H9 (cell line): ENCODE measurements at regions not wholly inside any gene's neighbourhood (a gene's known extent, or its start where the extent isn't known, plus 50 kb on each side); places are given as distances from the start of the nearest gene placed in this dataset.

Source experiments
- DNase-seq: peaks from one replicate; pipeline ENCODE4 v3.0.0-alpha.2; 2017
- H2AFZ ChIP-seq: one replicate; pipeline ENCODE4 v1.6.1; 2013; ENCODE audit warnings: mild to moderate bottlenecking, low read length, control low read depth, moderate library complexity
- H2AK5ac ChIP-seq: 2 replicates; pipeline ENCODE4 v1.6.1; 2013; ENCODE audit warnings: low read length, control low read depth, mixed read lengths; ENCODE audit not compliant: insufficient read length
- H2BK120ac ChIP-seq: one replicate; pipeline ENCODE4 v1.6.1; 2013; ENCODE audit warnings: low read depth, mild to moderate bottlenecking, low read length, control low read depth, inconsistent platforms; ENCODE audit not compliant: poor library complexity, severe bottlenecking
- H2BK12ac ChIP-seq: 2 replicates; pipeline ENCODE4 v1.6.1; 2013; ENCODE audit warnings: low read length, control low read depth, mixed read lengths, low read depth; ENCODE audit not compliant: insufficient read length
- H2BK15ac ChIP-seq: 2 replicates; pipeline ENCODE4 v1.6.1; 2013; ENCODE audit warnings: low read depth, low read length, control low read depth
- H2BK20ac ChIP-seq: one replicate; pipeline ENCODE4 v1.6.1; 2013; ENCODE audit warnings: low read depth, mild to moderate bottlenecking, low read length, control low read depth, inconsistent platforms; ENCODE audit not compliant: poor library complexity, severe bottlenecking
- H2BK5ac ChIP-seq: 2 replicates; pipeline ENCODE4 v1.6.1; 2013; ENCODE audit warnings: low read length, control low read depth, mixed read lengths; ENCODE audit not compliant: insufficient read length
- H3K14ac ChIP-seq: 2 replicates; pipeline ENCODE4 v1.6.1; 2013; ENCODE audit warnings: low read length, control low read depth; ENCODE audit not compliant: insufficient read depth
- H3K18ac ChIP-seq: 2 replicates; pipeline ENCODE4 v1.6.1; 2013; ENCODE audit warnings: low read depth, mild to moderate bottlenecking, mixed read lengths, low read length, control low read depth; ENCODE audit not compliant: insufficient read length
- H3K23ac ChIP-seq: 2 replicates; pipeline ENCODE4 v1.6.1; 2013; ENCODE audit warnings: low read length, control low read depth, mixed read lengths, low read depth; ENCODE audit not compliant: insufficient read length
- H3K23me2 ChIP-seq: 2 replicates; pipeline ENCODE4 v1.6.1; 2013; ENCODE audit warnings: low read depth, mild to moderate bottlenecking, mixed read lengths, low read length, control low read depth; ENCODE audit not compliant: insufficient read length, poor library complexity, severe bottlenecking
- H3K27ac ChIP-seq: 2 replicates; pipeline ENCODE4 v1.5.1; 2013; ENCODE audit warnings: low read length, control low read depth, mixed read lengths, low read depth; ENCODE audit not compliant: insufficient read length
- H3K27me3 ChIP-seq: 2 replicates; pipeline ENCODE4 v1.6.1; 2013; ENCODE audit warnings: low read length, control low read depth, inconsistent platforms; ENCODE audit not compliant: insufficient read depth
- H3K4ac ChIP-seq: 2 replicates; pipeline ENCODE4 v1.6.1; 2013; ENCODE audit warnings: low read depth, mild to moderate bottlenecking, control low read depth, inconsistent platforms, low read length, moderate library complexity
- H3K4me1 ChIP-seq: 2 replicates; pipeline ENCODE4 v1.6.1; 2013; ENCODE audit warnings: low read length, control low read depth, inconsistent platforms; ENCODE audit not compliant: insufficient read depth
- H3K4me2 ChIP-seq: 2 replicates; pipeline ENCODE4 v1.6.1; 2013; ENCODE audit warnings: low read length, control low read depth, mixed read lengths; ENCODE audit not compliant: insufficient read length, insufficient read depth
- H3K56ac ChIP-seq: 2 replicates; pipeline ENCODE4 v1.6.1; 2013; ENCODE audit warnings: low read depth, mild to moderate bottlenecking, mixed read lengths, low read length, control low read depth; ENCODE audit not compliant: insufficient read length
- H3K79me1 ChIP-seq: 2 replicates; pipeline ENCODE4 v1.6.1; 2013; ENCODE audit warnings: low read depth, mild to moderate bottlenecking, moderate library complexity, low read length, control low read depth, inconsistent platforms; ENCODE audit not compliant: insufficient read depth, poor library complexity, severe bottlenecking
- H3K79me2 ChIP-seq: 2 replicates; pipeline ENCODE4 v1.6.1; 2013; ENCODE audit warnings: low read length, control low read depth, inconsistent platforms; ENCODE audit not compliant: insufficient read depth
- H3K9ac ChIP-seq: 2 replicates; pipeline ENCODE4 v1.6.1; 2013; ENCODE audit warnings: low read length, control low read depth, mixed read lengths; ENCODE audit not compliant: insufficient read length; ENCODE audit errors: extremely low read depth
- H3K9me3 ChIP-seq: one replicate; pipeline ENCODE4 v1.6.1; 2013; ENCODE audit warnings: low read depth, low read length, inconsistent platforms; ENCODE audit not compliant: control insufficient read depth
- H3T11ph ChIP-seq: one replicate; pipeline ENCODE4 v1.6.1; 2013; ENCODE audit warnings: mild to moderate bottlenecking, low read length, control low read depth, inconsistent platforms
- H4K20me1 ChIP-seq: one replicate; pipeline ENCODE4 v1.6.1; 2013; ENCODE audit not compliant: control insufficient read depth, insufficient read length, insufficient read depth
- H4K5ac ChIP-seq: 2 replicates; pipeline ENCODE4 v1.6.1; 2013; ENCODE audit warnings: low read depth, mild to moderate bottlenecking, mixed read lengths, low read length, control low read depth; ENCODE audit not compliant: insufficient read length
- H4K8ac ChIP-seq: replicated peaks from 2 replicates; pipeline ENCODE4 v1.6.1; 2013; ENCODE audit warnings: low read length, control low read depth, mixed read lengths, low read depth; ENCODE audit not compliant: insufficient read length
- H4K91ac ChIP-seq: 2 replicates; pipeline ENCODE4 v1.6.1; 2013; ENCODE audit warnings: low read depth, mild to moderate bottlenecking, moderate library complexity, mixed read lengths, low read length, control low read depth; ENCODE audit not compliant: insufficient read length
- H3K27ac Mint-ChIP-seq, 3 experiments: 2 replicates in 2 of 3; 3 replicates in 1 of 3; pipeline ENCODE4 v1.8.0; 2020 to 2021; ENCODE audit warnings: mixed read lengths in 3 of 3, mild to moderate bottlenecking in 1 of 3, moderate library complexity in 1 of 3
- H3K27me3 Mint-ChIP-seq: 2 replicates; pipeline ENCODE4 v1.8.0; 2021; ENCODE audit warnings: low read depth, mild to moderate bottlenecking, moderate library complexity, mixed read lengths
- H3K36me3 Mint-ChIP-seq, 3 experiments: 2 replicates in 2 of 3; 3 replicates in 1 of 3; pipeline ENCODE4 v1.8.0; 2020 to 2021; ENCODE audit warnings: low read depth in 3 of 3, mixed read lengths in 3 of 3; ENCODE audit not compliant: insufficient read depth in 1 of 3
- H3K4me1 Mint-ChIP-seq, 2 experiments: 2 replicates each; pipeline ENCODE4 v1.8.0; 2020; ENCODE audit warnings: mixed read lengths in 2 of 2
- H3K4me3 Mint-ChIP-seq, 2 experiments: 2 replicates in 1 of 2; 3 replicates in 1 of 2; pipeline ENCODE4 v1.8.0; 2020 to 2021; ENCODE audit warnings: mild to moderate bottlenecking in 2 of 2, mixed read lengths in 2 of 2, moderate library complexity in 1 of 2
- H3K9me3 Mint-ChIP-seq, 2 experiments: 2 replicates in 1 of 2; 3 replicates in 1 of 2; pipeline ENCODE4 v1.8.0; 2020; ENCODE audit warnings: mild to moderate bottlenecking in 2 of 2, mixed read lengths in 2 of 2, moderate library complexity in 1 of 2
- WGBS: extraction: QIAGEN DNeasy Blood & Tissue Kit; methylation state at CpG from one replicate; pipeline ENCODE4 v1.1.7; 2013; ENCODE audit warnings: missing lambda C conversion rate, low lambda C conversion rate, mixed read lengths; ENCODE audit not compliant: insufficient read length; ENCODE audit errors: extremely low coverage; 5-methylcytosine and 5-hydroxymethylcytosine counted together
- TF ChIP-seq, protein P1 (sequence below): fragments of 200-600 bp; sonication (generic); conservative IDR thresholded peaks from 3 replicates; pipeline ENCODE4 v1.8.0; 2021; ENCODE audit warnings: antibody characterized with exemption, mild to moderate bottlenecking

DNA sequence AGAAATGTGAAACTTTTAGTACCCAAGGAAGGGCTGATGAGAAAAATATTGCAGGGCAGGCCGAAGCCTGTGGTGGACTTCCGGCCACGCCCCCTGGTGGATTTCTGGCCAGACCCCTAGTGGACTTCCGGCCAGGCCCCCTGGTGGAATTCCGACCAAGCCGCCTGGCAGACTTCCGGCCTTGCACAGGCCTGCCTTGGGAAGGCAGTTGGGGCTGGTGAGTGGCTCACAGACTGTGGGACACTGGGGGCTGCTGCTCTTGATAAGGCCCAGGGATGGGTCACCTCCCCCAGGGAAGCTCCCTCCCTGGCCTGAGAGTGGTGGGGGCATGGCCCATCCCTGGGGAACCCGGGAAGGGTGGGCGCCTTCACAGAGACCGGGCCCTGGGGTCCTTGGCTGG is 116.4 kb upstream of the MKI67 start:
- H3K27me3 ChIP-seq: no peaks in the 10 kb centered on the region
- no peak overlapping the region for H3K4ac ChIP-seq
- no peaks in the 10 kb centered on the region for H3K79me1 ChIP-seq
- no peak overlapping the region for H3K4me2 ChIP-seq
- H3K23ac ChIP-seq: no peak overlapping the region
- no peak overlapping the region for H3K27ac ChIP-seq
- H4K20me1 ChIP-seq: no peaks in the 10 kb centered on the region
- no peaks in the 10 kb centered on the region for H3K23me2 ChIP-seq
- no peak overlapping the region for H2AFZ ChIP-seq
- H3T11ph ChIP-seq: no peak overlapping the region
- no peak overlapping the region for H2BK12ac ChIP-seq
- Mint-ChIP-seq H3K27me3 (peaks cover 4% of the 10 kb centered on the region), H3K9me3 (no peaks in the 10 kb centered on the region; a peak in 1 of 5 replicates), H3K4me1 (0 out of 4 replicates have a peak, but pooled peaks cover 0 to 4% of the 10 kb centered on the region in 2 experiments), H3K36me3 (no peaks in the 10 kb centered on the region), H3K4me3 (no peak overlapping the region), H3K27ac (no peak overlapping the region)
- H3K56ac ChIP-seq: no peak overlapping the region
- H2AK5ac ChIP-seq: no peak overlapping the region
- H2BK5ac ChIP-seq: no peak overlapping the region
- no peaks in the 10 kb centered on the region for H3K9me3 ChIP-seq
- no peak overlapping the region for H3K14ac ChIP-seq
- H4K8ac ChIP-seq: no peak overlapping the region
- TF ChIP-seq, protein P1, sequence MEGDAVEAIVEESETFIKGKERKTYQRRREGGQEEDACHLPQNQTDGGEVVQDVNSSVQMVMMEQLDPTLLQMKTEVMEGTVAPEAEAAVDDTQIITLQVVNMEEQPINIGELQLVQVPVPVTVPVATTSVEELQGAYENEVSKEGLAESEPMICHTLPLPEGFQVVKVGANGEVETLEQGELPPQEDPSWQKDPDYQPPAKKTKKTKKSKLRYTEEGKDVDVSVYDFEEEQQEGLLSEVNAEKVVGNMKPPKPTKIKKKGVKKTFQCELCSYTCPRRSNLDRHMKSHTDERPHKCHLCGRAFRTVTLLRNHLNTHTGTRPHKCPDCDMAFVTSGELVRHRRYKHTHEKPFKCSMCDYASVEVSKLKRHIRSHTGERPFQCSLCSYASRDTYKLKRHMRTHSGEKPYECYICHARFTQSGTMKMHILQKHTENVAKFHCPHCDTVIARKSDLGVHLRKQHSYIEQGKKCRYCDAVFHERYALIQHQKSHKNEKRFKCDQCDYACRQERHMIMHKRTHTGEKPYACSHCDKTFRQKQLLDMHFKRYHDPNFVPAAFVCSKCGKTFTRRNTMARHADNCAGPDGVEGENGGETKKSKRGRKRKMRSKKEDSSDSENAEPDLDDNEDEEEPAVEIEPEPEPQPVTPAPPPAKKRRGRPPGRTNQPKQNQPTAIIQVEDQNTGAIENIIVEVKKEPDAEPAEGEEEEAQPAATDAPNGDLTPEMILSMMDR: peak; percentile 43; the same call in 2 of the 3 replicates
- H3K4me1 ChIP-seq: no peaks in the 10 kb centered on the region
- no peak overlapping the region for H4K5ac ChIP-seq
- H2BK120ac ChIP-seq: no peak overlapping the region
- no CpG with 5 or more reads among the region's 10 CpGs for WGBS
- H3K79me2 ChIP-seq: no peaks in the 10 kb centered on the region
- no peak overlapping the region for H3K18ac ChIP-seq
- no peak overlapping the region for H3K9ac ChIP-seq
- no peak overlapping the region for H4K91ac ChIP-seq
- peak; percentile 40 for DNase-seq
- H2BK20ac ChIP-seq: no peak overlapping the region
- no peak overlapping the region for H2BK15ac ChIP-seq
